Heart right ventricle (tissue), 16 donors: ENCODE measurements at regions not wholly inside any gene's neighbourhood (a gene's known extent, or its start where the extent isn't known, plus 50 kb on each side); places are given as distances from the start of the nearest gene placed in this dataset.

Experiments used
- ATAC-seq, 8 donors: fragments of 200-7000 bp; cut with Tn5 transposase; one replicate each; pipeline ENCODE4 v1.9.1; 2020; ENCODE audit warnings: mild to moderate bottlenecking in 8 of 8, moderate library complexity in 8 of 8, moderate number of reproducible peaks in 1 of 8
- DNase-seq, 2 donors: peaks; one replicate each; pipeline ENCODE4 v3.0.0-alpha.2; 2020
- H3K27ac ChIP-seq, 10 donors: fragments of 200-600 bp; sonication (generic) in 2 of 10; one replicate each; pipeline versions ENCODE4 v1.5.0 to v1.8.0; 2020 to 2022; ENCODE audit warnings: mild to moderate bottlenecking in 3 of 10
- H3K27me3 ChIP-seq, 7 donors: fragments of 200-600 bp; one replicate each; pipeline ENCODE4 v1.8.0; 2021 to 2022; ENCODE audit warnings: mild to moderate bottlenecking in 2 of 7
- H3K36me3 ChIP-seq, 9 donors: fragments of 200-600 bp; sonication (generic) in 1 of 9; one replicate each; pipeline versions ENCODE4 v1.5.0 to v1.8.0; 2020 to 2022; ENCODE audit warnings: mild to moderate bottlenecking in 2 of 9
- H3K4me1 ChIP-seq, 9 donors: fragments of 200-600 bp; sonication (generic) in 1 of 9; one replicate each; pipeline versions ENCODE4 v1.5.0 to v1.8.0; 2020 to 2022; ENCODE audit warnings: mild to moderate bottlenecking in 4 of 9
- H3K4me3 ChIP-seq, 10 donors: fragments of 200-600 bp; sonication (generic) in 2 of 10; one replicate each; pipeline versions ENCODE4 v1.5.0 to v1.8.0; 2020 to 2022; ENCODE audit warnings: mild to moderate bottlenecking in 7 of 10, moderate library complexity in 2 of 10
- H3K9me3 ChIP-seq, 11 donors: fragments of 200-600 bp in 10 of 11; sonication (generic) in 2 of 11; one replicate each; pipeline versions ENCODE4 v1.5.0 to v1.8.0; 2013 to 2022; ENCODE audit warnings: mild to moderate bottlenecking in 2 of 11, control low read depth in 1 of 11, moderate library complexity in 1 of 11
- CTCF ChIP-seq, 9 donors: fragments of 200-600 bp; sonication (generic) in 2 of 9; IDR thresholded peaks; one replicate each; pipeline versions ENCODE4 v1.5.0 to v1.8.0; 2021 to 2022; ENCODE audit warnings: antibody characterized with exemption in 9 of 9, mild to moderate bottlenecking in 5 of 9, moderate library complexity in 1 of 9
- whole genome bisulfite sequencing, 2 donors: extraction: QIAGEN DNeasy Blood & Tissue Kit; methylation state at CpG; one replicate each; pipeline ENCODE4 v1.1.7; 2013; ENCODE audit warnings: inconsistent platforms in 1 of 2; 5-methylcytosine and 5-hydroxymethylcytosine counted together
- intact Hi-C, 10 donors: fragments of 100-400 bp; cut with DNase I; formaldehyde crosslinking; loops; one replicate each; pipeline versions ENCODE4 v1.11.1 to v1.14.2; 2022
- donor health status: Arrhythmogenic right ventricular cardiomyopathy.
- donor health status: ischemic (EF 13 %, LVEDD 7.1; RV severe dilation, severe dysfunction).
- donor health status: healthy with polysubstance abuse.
- donor health status: DM: no; HTN: yes; CAD: no.
- donor health status: DM: no; HTN: no; CAD: no.
- donor health status: ischemic (EF 25% LVEDD 6.9; RV normal size, moderate dysfunction).
- donor health status: ischemic (EF 25% LVEDD 5.7; RV mildly dilated, moderate dysfunction).
- donor health status: healthy.
- donor health status: DM: yes; HTN: yes; CAD: no.
- donor health status: Ischemic cardiomyopathy.
- donor health status: ischemic (EF 35%, LVEDD 5.7; RV mildly dilated, moderate dysfunction).
- donor health status: nonischemic (EF 11% LVEDD 7.7; RV severe dilation, severe dysfunction).
- donor health status: DM: yes; HTN: yes; CAD: no.
- donor health status: PGD.
- donor health status: ischemic (EF 29% LVEDD 5.4; RV normal size, mild dysfunction).
- donor health status: nonischemic (EF 23%, LVEDD 6.1; RV moderate dilation, normal function).

GRCh38 chr7:116340201-116340847, 130.0 kb downstream of the TES start:
- Histone ChIP-seq H3K4me3 (no peak overlapping the region), H3K9me3 (peaks cover 0 to 17% (median 0%) of the 10 kb centered on the region in 11 donors), H3K4me1 (peaks cover 4 to 33% (median 27%) of the 10 kb centered on the region in 9 donors), H3K36me3 (no peaks in the 10 kb centered on the region), H3K27ac (peak overlapping the region in 8 of 10 donors; percentile 22 to 75 (median 38)), H3K27me3 (no peaks in the 10 kb centered on the region)
- 66 to 69% methylated on average over 4 of the region's 4 CpGs for WGBS, 2 donors
- no peak for TF ChIP-seq CTCF (IDR thresholded peaks at IDR 0.05)
- ATAC-seq (peak in 4 of 8 donors; percentile 30 to 38 (median 34)), DNase-seq (no peak)
- intact Hi-C loops = no loop called here

- Histone ChIP-seq H3K4me3 (no peak overlapping the region), H3K27me3 (no peaks in the 10 kb centered on the region), H3K9me3 (peaks cover 0 to 17% (median 0%) of the 10 kb centered on the region in 11 donors), H3K36me3 (no peaks in the 10 kb centered on the region), H3K27ac (peak overlapping the region in 7 of 10 donors; percentile 7 to 75 (median 46)), H3K4me1 (peaks cover 4 to 33% (median 27%) of the 10 kb centered on the region in 9 donors)
- intact Hi-C loops = no loop called here
- ATAC-seq = peak in 2 of 8 donors; percentile 59 to 60
- TF ChIP-seq CTCF (IDR thresholded peaks at IDR 0.05) = peak in 7 of 9 donors; percentile 20 to 54 (median 34)
- WGBS, 2 donors = 76 to 78% methylated on average over 9 of the region's 9 CpGs
- DNase-seq = no peak
Measured at GRCh38 chr7:116340943-116341907, 130.9 kb downstream of the TES start.

GRCh38 chr7:116342125-116342524, 131.8 kb downstream of the TES start:
- Histone ChIP-seq H3K27me3 (no peaks in the 10 kb centered on the region), H3K36me3 (no peaks in the 10 kb centered on the region)
- intact Hi-C loops = no loop called here

More at GRCh38 chr7:116342125-116342524, 131.8 kb downstream of the TES start:
- Histone ChIP-seq H3K9me3 (peaks cover 0 to 17% (median 0%) of the 10 kb centered on the region in 11 donors), H3K4me3 (no peak overlapping the region), H3K27ac (no peak overlapping the region), H3K4me1 (peaks cover 4 to 33% (median 27%) of the 10 kb centered on the region in 9 donors)
- TF ChIP-seq CTCF (IDR thresholded peaks at IDR 0.05) = no peak
- ATAC-seq = no peak
- DNase-seq = no peak
